BLaER1 (cell line): ENCODE measurements at regions not wholly inside any gene's neighbourhood (a gene's known extent, or its start where the extent isn't known, plus 50 kb on each side); places are given as distances from the start of the nearest gene placed in this dataset.
"Not testable (repeated sequence)": the region's sequence is repeated elsewhere in the genome, so short reads cannot be mapped to it uniquely, and the experiment has no call there.

Experiments used
- H3K27ac ChIP-seq: shearing (Covaris generic); formaldehyde crosslinking; 2 replicates; pipeline ENCODE4 v1.8.1; 2022
- H3K27me3 ChIP-seq: shearing (Covaris generic); formaldehyde crosslinking; 2 replicates; pipeline ENCODE4 v1.8.1; 2022
- H3K36me3 ChIP-seq: shearing (Covaris generic); formaldehyde crosslinking; 2 replicates; pipeline ENCODE4 v1.8.1; 2022
- H3K4me1 ChIP-seq: shearing (Covaris generic); formaldehyde crosslinking; 2 replicates; pipeline ENCODE4 v1.8.1; 2022
- H3K4me2 ChIP-seq: shearing (Covaris generic); formaldehyde crosslinking; 2 replicates; pipeline ENCODE4 v1.8.1; 2022
- H3K4me3 ChIP-seq: shearing (Covaris generic); formaldehyde crosslinking; 2 replicates; pipeline ENCODE4 v1.8.1; 2022
- H3K9ac ChIP-seq: shearing (Covaris generic); formaldehyde crosslinking; 2 replicates; pipeline ENCODE4 v1.8.1; 2022
- H3K9me3 ChIP-seq: shearing (Covaris generic); formaldehyde crosslinking; 2 replicates; pipeline ENCODE4 v1.8.1; 2022
- H4K20me1 ChIP-seq: shearing (Covaris generic); formaldehyde crosslinking; 2 replicates; pipeline ENCODE4 v1.8.1; 2022
- Cebpa-rat ChIP-seq: shearing (Covaris generic); IDR thresholded peaks from 2 replicates; pipeline ENCODE4 v1.8.1; 2022

DNA sequence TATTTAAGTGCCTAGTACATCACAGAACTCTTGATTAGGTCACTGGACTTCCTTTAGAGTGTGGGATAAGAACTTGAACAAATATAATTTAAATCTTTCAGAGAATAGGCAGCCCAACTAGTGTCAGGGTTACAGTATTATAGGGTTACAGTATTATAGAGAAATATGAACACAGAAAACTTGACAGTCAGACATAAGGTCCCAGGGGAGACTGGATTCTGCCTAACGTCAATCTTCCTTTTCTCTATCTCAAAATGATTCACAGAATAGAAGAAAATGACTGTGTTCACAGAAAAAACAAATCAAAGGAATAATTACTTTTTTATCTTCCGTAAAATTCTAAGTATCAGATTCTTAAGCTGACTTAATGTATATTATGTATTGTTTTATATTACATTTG, 623.8 kb downstream of the HTR1B start:
- Histone ChIP-seq H3K36me3 (no peaks in the 10 kb centered on the region), H4K20me1 (no peaks in the 10 kb centered on the region), H3K27me3 (no peaks in the 10 kb centered on the region), H3K9ac (no peak overlapping the region), H3K9me3 (no peaks in the 10 kb centered on the region), H3K4me2 (no peak overlapping the region), H3K27ac (no peak overlapping the region), H3K4me1 (no peaks in the 10 kb centered on the region), H3K4me3 (no peak overlapping the region)
- TF ChIP-seq Cebpa-rat = no peak

DNA sequence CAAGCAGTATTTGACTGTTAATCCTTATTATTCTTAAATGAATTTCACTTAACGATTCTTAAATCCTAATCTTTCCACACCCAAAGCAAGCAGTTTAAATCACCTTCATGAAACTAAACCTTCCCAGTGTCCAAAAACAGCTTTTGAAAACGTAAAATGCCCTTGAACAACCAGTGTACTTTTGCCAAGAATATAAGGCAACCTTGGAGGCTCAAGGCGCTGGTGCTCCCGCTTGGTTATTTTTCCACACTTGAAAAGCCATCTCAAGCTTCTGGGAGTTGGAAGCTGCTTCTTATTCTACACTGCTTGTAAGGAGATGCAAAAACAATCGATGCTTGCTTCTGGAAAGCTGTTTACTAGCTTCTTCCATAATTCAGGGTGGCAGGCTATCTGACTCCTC, 625.7 kb downstream of the HTR1B start:
- Histone ChIP-seq H4K20me1 (no peaks in the 10 kb centered on the region), H3K9ac (no peak overlapping the region), H3K27ac (no peak overlapping the region), H3K4me2 (no peak overlapping the region), H3K36me3 (no peaks in the 10 kb centered on the region), H3K4me1 (no peaks in the 10 kb centered on the region), H3K27me3 (no peaks in the 10 kb centered on the region), H3K4me3 (no peak overlapping the region), H3K9me3 (no peaks in the 10 kb centered on the region)
- TF ChIP-seq Cebpa-rat = no peak

DNA sequence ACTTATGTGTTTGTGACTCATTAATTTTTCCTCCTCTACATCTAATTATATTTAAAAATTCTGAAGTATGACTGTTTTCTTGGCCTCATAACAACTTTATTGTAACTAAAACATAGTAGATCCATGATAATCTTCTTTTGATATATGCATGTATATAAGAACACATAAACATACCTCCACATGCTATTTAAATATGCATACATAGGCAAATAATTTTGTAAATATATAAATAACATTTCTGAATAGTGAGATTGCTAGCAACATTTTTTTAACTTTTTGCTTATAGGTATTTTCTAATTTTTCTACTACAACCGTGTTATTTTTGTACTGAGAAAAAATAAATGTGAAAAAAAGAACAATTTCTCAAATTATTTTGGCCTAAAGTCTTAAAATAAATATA, 627.6 kb downstream of the HTR1B start:
- H4K20me1 ChIP-seq = no peaks in the 10 kb centered on the region
- H3K4me2 ChIP-seq = no peak overlapping the region
- H3K9ac ChIP-seq = no peak overlapping the region
- no peaks in the 10 kb centered on the region for H3K9me3 ChIP-seq
- TF ChIP-seq Cebpa-rat = no peak
- H3K27me3 ChIP-seq = no peaks in the 10 kb centered on the region
- no peak overlapping the region for H3K27ac ChIP-seq
- H3K36me3 ChIP-seq = no peaks in the 10 kb centered on the region
- H3K4me1 ChIP-seq = no peaks in the 10 kb centered on the region
- H3K4me3 ChIP-seq = no peak overlapping the region

DNA sequence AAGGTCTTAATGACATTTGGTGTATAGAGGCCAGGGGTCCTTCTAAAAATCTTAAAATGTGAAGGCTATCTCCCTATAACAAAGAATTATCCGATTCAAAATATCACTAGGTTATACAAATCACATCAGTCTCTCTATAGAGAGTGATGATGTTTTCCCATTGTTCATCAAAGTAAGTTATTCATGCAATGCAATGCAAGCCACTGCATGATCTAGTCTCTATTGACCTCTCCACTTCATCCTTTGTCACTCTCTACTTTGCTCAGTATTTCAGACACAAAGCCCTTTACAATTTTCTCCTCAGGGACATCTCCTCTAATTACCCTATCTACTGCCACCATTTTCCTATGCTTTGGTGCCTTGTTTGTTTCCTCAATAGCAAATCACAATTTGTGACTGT, 628.0 kb downstream of the HTR1B start:
- H3K9me3 ChIP-seq = no peaks in the 10 kb centered on the region
- no peak overlapping the region for H3K27ac ChIP-seq
- H3K4me1 ChIP-seq = no peaks in the 10 kb centered on the region
- no peak overlapping the region for H3K4me3 ChIP-seq
- no peak for TF ChIP-seq Cebpa-rat
- no peak overlapping the region for H3K4me2 ChIP-seq
- no peaks in the 10 kb centered on the region for H3K36me3 ChIP-seq
- H3K9ac ChIP-seq = no peak overlapping the region
- no peaks in the 10 kb centered on the region for H3K27me3 ChIP-seq
- no peaks in the 10 kb centered on the region for H4K20me1 ChIP-seq

DNA sequence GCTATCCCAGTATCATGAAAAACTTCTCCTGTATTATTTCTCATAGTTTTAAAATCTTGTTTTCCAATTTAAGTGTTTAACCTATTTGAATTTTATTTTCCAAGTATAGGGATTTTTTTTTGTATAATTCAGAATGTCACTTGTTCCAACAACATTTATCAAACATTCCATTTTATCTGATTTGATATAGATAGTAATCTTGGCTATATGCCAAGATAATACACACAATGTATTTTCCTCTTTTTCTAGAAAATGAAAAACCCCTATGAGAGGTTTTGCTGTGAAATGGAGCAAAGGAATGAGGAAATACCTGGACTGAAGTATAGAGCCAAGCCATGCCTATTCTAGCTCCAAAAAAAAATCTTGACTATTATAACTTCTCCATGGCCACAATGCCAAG, 628.9 kb downstream of the HTR1B start:
- Histone ChIP-seq H3K4me1 (no peaks in the 10 kb centered on the region), H3K36me3 (no peaks in the 10 kb centered on the region), H3K9ac (no peak overlapping the region), H3K27me3 (no peaks in the 10 kb centered on the region), H4K20me1 (no peaks in the 10 kb centered on the region), H3K4me2 (no peak overlapping the region), H3K4me3 (no peak overlapping the region), H3K27ac (no peak overlapping the region), H3K9me3 (no peaks in the 10 kb centered on the region)
- TF ChIP-seq Cebpa-rat = no peak

DNA sequence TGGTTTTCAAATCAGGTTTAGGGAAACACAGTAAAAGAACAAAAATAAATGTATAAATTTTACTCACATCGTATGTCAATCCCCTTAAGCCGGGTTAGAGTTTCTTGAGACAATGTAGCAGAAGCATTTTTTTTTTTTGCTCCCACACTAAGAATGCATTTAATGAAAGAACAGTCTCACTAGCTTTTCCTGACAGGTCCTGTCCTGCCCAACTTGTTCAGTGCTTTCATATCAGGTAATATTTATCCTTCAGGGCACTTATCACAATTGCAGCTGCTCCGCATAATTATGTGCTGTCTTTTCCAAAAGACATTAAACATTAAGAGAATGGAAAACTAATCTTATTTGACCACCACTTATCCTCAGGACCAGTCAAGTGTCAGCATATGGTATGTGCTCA, 632.0 kb downstream of the HTR1B start:
- H3K4me2 ChIP-seq = no peak overlapping the region
- H3K9ac ChIP-seq = no peak overlapping the region
- no peaks in the 10 kb centered on the region for H3K36me3 ChIP-seq
- no peaks in the 10 kb centered on the region for H3K27me3 ChIP-seq
- H3K27ac ChIP-seq = no peak overlapping the region
- H3K4me1 ChIP-seq = no peaks in the 10 kb centered on the region
- no peak overlapping the region for H3K4me3 ChIP-seq
- no peaks in the 10 kb centered on the region for H4K20me1 ChIP-seq
- TF ChIP-seq Cebpa-rat = no peak
- no peaks in the 10 kb centered on the region for H3K9me3 ChIP-seq

DNA sequence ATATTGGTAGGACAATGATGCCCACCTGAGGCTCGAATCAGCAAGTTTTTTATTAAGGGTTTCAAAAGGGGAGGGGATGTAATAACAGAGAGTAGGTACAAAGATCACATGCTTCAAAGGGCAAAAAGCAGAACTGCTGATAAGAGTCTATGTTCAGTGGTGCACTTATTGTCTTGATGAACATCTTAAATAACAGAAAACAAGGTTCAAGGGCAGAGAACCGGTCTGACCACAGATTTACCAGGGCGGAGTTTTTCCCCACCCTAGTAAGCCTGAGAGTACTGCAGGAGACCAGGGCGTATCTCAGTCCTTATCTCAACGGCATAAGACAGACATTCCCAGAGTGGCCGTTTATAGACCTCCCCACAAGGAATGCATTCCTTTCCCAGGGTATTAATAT, 639.7 kb downstream of the HTR1B start:
- peaks cover 19% of the 10 kb centered on the region for H3K9me3 ChIP-seq
- H3K9ac ChIP-seq, H3K4me2 ChIP-seq, H3K27me3 ChIP-seq, H4K20me1 ChIP-seq, H3K27ac ChIP-seq, H3K4me3 ChIP-seq, H3K36me3 ChIP-seq, H3K4me1 ChIP-seq: not testable (repeated sequence)

DNA sequence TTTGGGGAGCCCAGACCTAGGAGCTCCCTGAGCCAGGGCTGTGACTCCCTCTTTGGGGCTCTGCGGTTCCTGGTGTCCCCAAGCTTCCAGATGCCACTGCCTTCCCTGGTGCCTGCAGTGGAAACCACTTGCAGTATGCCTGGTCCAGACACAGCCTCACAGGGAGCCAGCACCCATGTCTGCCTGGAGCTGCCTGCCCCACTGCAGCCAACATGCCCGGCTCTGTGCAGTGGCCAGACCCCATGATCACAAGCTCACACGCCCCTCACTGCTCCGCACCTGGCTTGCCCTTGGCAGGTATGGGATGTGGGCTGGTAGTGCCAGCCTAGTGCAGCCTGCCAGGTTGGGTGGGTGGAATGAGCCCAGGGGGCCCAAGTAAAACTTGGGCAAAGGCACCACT, 644.8 kb downstream of the HTR1B start:
- Histone ChIP-seq H3K27me3 (no peaks in the 10 kb centered on the region), H3K4me1 (no peaks in the 10 kb centered on the region), H3K4me2 (no peak overlapping the region), H3K4me3 (no peak overlapping the region), H3K36me3 (no peaks in the 10 kb centered on the region), H3K27ac (no peak overlapping the region), H3K9ac (no peak overlapping the region), H4K20me1 (no peaks in the 10 kb centered on the region), H3K9me3 (peaks cover 17% of the 10 kb centered on the region)
- TF ChIP-seq Cebpa-rat = no peak

DNA sequence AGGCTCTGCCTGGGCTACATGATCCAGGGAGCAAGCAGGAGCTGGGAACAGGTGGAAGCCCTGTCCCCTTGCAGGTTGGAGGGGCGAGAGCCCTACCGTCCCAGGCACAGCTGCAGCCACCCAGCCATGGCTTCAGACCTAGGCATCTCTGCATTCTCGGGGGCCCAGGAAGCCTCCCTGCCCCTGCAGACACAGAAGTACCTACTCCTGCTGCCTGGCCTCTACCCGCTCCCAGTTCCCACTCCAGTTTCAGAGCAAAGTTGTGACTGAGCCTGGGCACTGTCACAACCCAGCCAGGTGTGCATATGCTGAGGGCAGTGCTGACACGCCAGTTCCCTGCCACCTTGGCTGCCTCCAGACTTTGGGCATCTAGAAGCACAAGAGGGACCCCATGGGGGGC, 645.9 kb downstream of the HTR1B start:
- Histone ChIP-seq H4K20me1 (no peaks in the 10 kb centered on the region), H3K27ac (no peak overlapping the region), H3K9me3 (peaks cover 8% of the 10 kb centered on the region), H3K4me2 (no peak overlapping the region), H3K4me3 (no peak overlapping the region), H3K36me3 (no peaks in the 10 kb centered on the region), H3K4me1 (no peaks in the 10 kb centered on the region), H3K9ac (no peak overlapping the region), H3K27me3 (no peaks in the 10 kb centered on the region)
- TF ChIP-seq Cebpa-rat = no peak

DNA sequence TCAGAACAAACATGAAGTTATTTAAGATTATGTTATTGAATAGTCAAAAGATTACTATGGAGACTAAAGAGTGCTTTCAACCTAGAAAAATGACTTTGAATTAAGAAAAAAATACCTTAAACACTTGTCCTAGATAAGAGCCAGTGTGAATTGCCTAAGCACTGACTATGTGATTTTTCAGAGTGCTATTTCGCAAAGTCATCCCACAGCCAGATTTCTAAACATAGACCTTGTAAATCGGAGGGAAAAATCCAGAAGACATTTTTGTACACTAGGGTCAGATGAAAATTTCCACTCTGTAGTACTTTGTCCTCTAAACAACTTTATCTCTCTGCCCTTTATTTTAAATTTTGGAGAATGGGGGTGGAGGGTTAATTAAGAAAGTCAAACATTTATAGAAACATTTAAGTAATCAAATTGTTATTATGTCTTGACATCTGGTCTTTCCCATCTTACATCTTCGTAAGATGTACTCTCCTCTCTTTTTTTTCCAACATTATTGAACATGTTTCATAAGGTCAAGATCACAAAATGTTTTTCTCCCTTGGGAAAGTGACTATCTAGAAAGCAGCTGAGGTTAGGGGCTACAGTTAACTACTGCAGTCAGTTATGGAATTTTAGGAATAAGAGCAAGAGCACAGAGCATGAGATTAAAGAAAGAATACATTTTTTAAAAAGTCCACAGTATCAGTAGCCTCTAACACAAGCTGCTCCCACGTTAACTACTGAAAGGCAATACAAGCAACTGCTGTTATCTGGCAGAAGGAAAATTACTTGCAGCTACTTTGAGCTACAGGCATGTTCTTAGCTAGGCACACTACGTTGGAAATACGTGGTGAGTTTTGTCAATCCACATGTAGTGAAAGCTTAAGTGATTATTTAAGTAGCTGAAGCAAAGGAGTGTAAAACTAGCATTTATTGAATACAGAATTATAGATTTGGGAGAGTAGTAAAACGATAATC, 648.5 kb downstream of the HTR1B start:
- Histone ChIP-seq H4K20me1 (no peaks in the 10 kb centered on the region), H3K27ac (no peak overlapping the region), H3K9ac (no peak overlapping the region), H3K4me1 (no peaks in the 10 kb centered on the region), H3K4me3 (no peak overlapping the region), H3K9me3 (peaks cover 3% of the 10 kb centered on the region; the same call in 1 of the 2 replicates), H3K27me3 (no peaks in the 10 kb centered on the region), H3K36me3 (no peaks in the 10 kb centered on the region), H3K4me2 (no peak overlapping the region)
- no peak for TF ChIP-seq Cebpa-rat
